Esophagus mucosa (tissue), 1 donor: ENCODE measurements at regions not wholly inside any gene's neighbourhood (a gene's known extent, or its start where the extent isn't known, plus 50 kb on each side); places are given as distances from the start of the nearest gene placed in this dataset.

Source experiments
- ATAC-seq: fragments of 200-7000 bp; cut with Tn5 transposase; one replicate; pipeline ENCODE4 v1.9.1; 2020
- donor health status: DM: yes; HTN: yes; CAD: no.

GRCh38 chr2:67660015-67660602 is 263.0 kb downstream of the ETAA1 start:
- ATAC-seq = no peak

- ATAC-seq = no peak
These were observed 263.7 kb downstream of the ETAA1 start for GRCh38 chr2:67660871-67661270.

- ATAC-seq = no peak
These were observed 265.1 kb downstream of the ETAA1 start for GRCh38 chr2:67662222-67662621.

- ATAC-seq = no peak
These were observed 266.6 kb downstream of the ETAA1 start for GRCh38 chr2:67663776-67664175.

- ATAC-seq = no peak
These were observed 269.4 kb downstream of the ETAA1 start for GRCh38 chr2:67666386-67667053.

- ATAC-seq = no peak
These were observed 270.1 kb downstream of the ETAA1 start for GRCh38 chr2:67667054-67667908.

GRCh38 chr2:67668538-67668937 is 271.4 kb downstream of the ETAA1 start:
- ATAC-seq = no peak

- ATAC-seq = no peak
These were observed 272.0 kb downstream of the ETAA1 start for GRCh38 chr2:67669168-67669567.

- ATAC-seq = no peak
These were observed 272.6 kb downstream of the ETAA1 start for GRCh38 chr2:67669766-67670165.

GRCh38 chr2:67670747-67671183 is 273.6 kb downstream of the ETAA1 start:
- ATAC-seq = no peak

- peak; percentile 32 for ATAC-seq
These were observed 274.6 kb downstream of the ETAA1 start for GRCh38 chr2:67671464-67672450.

GRCh38 chr2:67674668-67675067 is 277.5 kb downstream of the ETAA1 start:
- ATAC-seq = no peak

GRCh38 chr2:67684991-67685390 is 287.9 kb downstream of the ETAA1 start:
- no peak for ATAC-seq

GRCh38 chr2:67686254-67686653 is 289.1 kb downstream of the ETAA1 start:
- ATAC-seq = no peak

GRCh38 chr2:67689186-67689585 is 292.1 kb downstream of the ETAA1 start:
- no peak for ATAC-seq

- no peak for ATAC-seq
These were observed 292.5 kb downstream of the ETAA1 start for GRCh38 chr2:67689651-67690050.

GRCh38 chr2:67694445-67694844 is 297.3 kb downstream of the ETAA1 start:
- no peak for ATAC-seq

- no peak for ATAC-seq
These were observed 303.9 kb downstream of the ETAA1 start for GRCh38 chr2:67701011-67701410.

GRCh38 chr2:67702284-67702683 is 305.2 kb downstream of the ETAA1 start:
- no peak for ATAC-seq

GRCh38 chr2:67702937-67703336 is 305.8 kb downstream of the ETAA1 start:
- no peak for ATAC-seq

GRCh38 chr2:67706082-67706481 is 308.9 kb downstream of the ETAA1 start:
- ATAC-seq = no peak

- ATAC-seq = no peak
These were observed 310.8 kb downstream of the ETAA1 start for GRCh38 chr2:67707896-67708295.
